ENCODE measurements at regions not wholly inside any gene's neighbourhood (a gene's known extent, or its start where the extent isn't known, plus 50 kb on each side); places are given as distances from the start of the nearest gene placed in this dataset.

DNA sequence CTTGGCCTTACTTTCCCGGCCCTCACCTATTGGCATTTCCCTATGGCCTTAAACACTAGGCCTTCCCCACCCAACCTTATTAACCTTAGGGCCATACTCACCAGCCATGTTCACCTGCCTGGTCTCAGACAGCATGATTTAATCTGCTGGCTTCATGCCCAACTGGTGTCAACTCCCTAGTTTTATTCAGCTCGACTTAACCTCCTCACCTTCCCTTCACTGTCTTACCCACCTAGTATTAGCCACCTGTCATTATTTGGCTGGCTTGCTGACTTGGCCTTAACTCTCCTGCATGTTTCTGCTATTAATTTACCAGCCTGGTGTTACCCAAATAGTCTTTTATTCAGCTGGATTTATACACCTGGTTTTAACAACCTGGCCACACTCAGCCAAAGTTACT is 136.0 kb upstream of the ZSWIM2 start:
- no peak for DNase-seq (ENCODE audit: low read depth in 1 of 2, low spot score in 1 of 2)
- no peak for TF ChIP-seq SPI1 (IDR thresholded peaks at IDR 0.05; ENCODE audit: borderline replicate concordance, low read depth)
- no peaks in the 10 kb centered on the region for H3K27me3 ChIP-seq (ENCODE audit: insufficient read depth, poor library complexity, severe bottlenecking)
- H3K27ac ChIP-seq (replicated peaks), result no peak overlapping the region
- no peak overlapping the region for H3K4me3 ChIP-seq (replicated peaks; ENCODE audit: insufficient read depth, low read length)

- no peak overlapping the region for H3K4me3 ChIP-seq (replicated peaks; ENCODE audit: insufficient read depth, low read length)
- no peak overlapping the region for H3K27ac ChIP-seq (replicated peaks)
- TF ChIP-seq GABPA (IDR thresholded peaks at IDR 0.05; ENCODE audit: low read depth), result no peak
- TF ChIP-seq POLR2AphosphoS5 (IDR thresholded peaks at IDR 0.05; ENCODE audit: low read depth), result no peak
- TF ChIP-seq, protein P1, sequence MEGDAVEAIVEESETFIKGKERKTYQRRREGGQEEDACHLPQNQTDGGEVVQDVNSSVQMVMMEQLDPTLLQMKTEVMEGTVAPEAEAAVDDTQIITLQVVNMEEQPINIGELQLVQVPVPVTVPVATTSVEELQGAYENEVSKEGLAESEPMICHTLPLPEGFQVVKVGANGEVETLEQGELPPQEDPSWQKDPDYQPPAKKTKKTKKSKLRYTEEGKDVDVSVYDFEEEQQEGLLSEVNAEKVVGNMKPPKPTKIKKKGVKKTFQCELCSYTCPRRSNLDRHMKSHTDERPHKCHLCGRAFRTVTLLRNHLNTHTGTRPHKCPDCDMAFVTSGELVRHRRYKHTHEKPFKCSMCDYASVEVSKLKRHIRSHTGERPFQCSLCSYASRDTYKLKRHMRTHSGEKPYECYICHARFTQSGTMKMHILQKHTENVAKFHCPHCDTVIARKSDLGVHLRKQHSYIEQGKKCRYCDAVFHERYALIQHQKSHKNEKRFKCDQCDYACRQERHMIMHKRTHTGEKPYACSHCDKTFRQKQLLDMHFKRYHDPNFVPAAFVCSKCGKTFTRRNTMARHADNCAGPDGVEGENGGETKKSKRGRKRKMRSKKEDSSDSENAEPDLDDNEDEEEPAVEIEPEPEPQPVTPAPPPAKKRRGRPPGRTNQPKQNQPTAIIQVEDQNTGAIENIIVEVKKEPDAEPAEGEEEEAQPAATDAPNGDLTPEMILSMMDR (IDR thresholded peaks at IDR 0.05; ENCODE audit: insufficient read depth, low read length), result no peak
- no peak for TF ChIP-seq REST (IDR thresholded peaks at IDR 0.05; ENCODE audit: insufficient replicate concordance, low read depth)
- TF ChIP-seq SPI1 (IDR thresholded peaks at IDR 0.05; ENCODE audit: borderline replicate concordance, low read depth), result no peak
- DNase-seq (ENCODE audit: low read depth in 1 of 2, low spot score in 1 of 2), result no peak
- H3K27me3 ChIP-seq (ENCODE audit: insufficient read depth, poor library complexity, severe bottlenecking), result no peaks in the 10 kb centered on the region
Observed at GRCh38 chr2:186984481-186984880, 135.5 kb upstream of the ZSWIM2 start.

DNA sequence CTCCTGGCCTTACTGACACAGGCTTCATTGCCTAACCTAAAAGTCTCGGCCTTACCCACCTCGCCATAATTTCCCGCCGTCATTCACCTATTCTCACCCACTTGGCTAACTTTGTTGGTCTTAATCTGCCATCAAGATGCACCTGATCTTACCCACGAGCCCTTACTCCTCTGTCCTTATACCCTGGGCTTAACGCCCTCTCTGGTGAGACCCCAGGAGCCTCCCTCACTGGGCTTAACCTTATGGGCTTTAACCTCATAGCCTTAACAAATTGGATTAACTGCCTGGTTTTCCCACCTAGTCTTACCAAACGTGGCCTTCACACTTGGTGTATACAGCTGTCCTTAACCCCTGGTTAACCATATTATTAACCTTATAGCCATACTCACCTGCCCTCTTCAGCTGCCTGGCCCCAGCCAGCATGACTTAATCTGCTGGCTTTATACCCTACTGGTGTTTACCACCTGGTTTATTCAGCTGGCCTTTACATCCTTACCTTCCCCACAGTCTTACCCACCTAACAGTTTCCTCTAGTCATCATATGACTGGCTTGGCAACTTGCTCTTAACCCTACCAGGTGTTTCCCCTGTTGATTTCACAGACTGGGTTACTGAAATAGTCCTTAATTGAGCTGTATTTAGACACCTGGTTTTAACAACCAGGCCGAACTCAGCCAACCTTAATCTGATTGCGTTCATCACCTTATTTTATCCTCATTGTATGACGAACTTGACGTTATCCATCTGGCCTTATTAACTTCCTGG is 132.0 kb upstream of the ZSWIM2 start:
- Histone ChIP-seq H3K4me3 (replicated peaks; ENCODE audit: insufficient read depth, low read length) (no peak overlapping the region), H3K27me3 (ENCODE audit: insufficient read depth, poor library complexity, severe bottlenecking) (no peaks in the 10 kb centered on the region), H3K27ac (replicated peaks) (no peak overlapping the region)
- no peak for DNase-seq (ENCODE audit: low read depth in 1 of 2, low spot score in 1 of 2)
- TF ChIP-seq, protein P1 (IDR thresholded peaks at IDR 0.05; ENCODE audit: insufficient read depth, low read length), result no peak
- TF ChIP-seq REST (IDR thresholded peaks at IDR 0.05; ENCODE audit: insufficient replicate concordance, low read depth), result no peak
- TF ChIP-seq GABPA (IDR thresholded peaks at IDR 0.05; ENCODE audit: low read depth), result no peak
- TF ChIP-seq POLR2AphosphoS5 (IDR thresholded peaks at IDR 0.05; ENCODE audit: low read depth), result no peak
- TF ChIP-seq SPI1 (IDR thresholded peaks at IDR 0.05; ENCODE audit: borderline replicate concordance, low read depth), result no peak

DNA sequence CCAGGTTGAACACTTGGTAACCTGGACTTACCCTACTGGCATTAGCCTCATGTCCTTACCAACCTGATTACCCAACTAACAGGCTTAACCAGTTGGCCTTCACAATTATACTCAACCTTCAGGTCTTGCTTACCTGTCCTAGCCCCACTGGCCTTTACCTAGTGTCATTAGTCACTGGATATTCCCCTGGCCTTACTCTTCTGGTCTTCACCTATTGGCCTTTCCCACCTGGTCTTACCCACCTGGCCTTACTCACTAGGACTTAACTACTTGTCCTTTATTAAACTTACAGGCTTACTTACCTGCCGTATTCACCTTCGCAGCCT is 131.1 kb upstream of the ZSWIM2 start:
- no peak for DNase-seq (ENCODE audit: low read depth in 1 of 2, low spot score in 1 of 2)
- no peak overlapping the region for H3K27ac ChIP-seq (replicated peaks)
- no peak overlapping the region for H3K4me3 ChIP-seq (replicated peaks; ENCODE audit: insufficient read depth, low read length)
- no peak for TF ChIP-seq POLR2AphosphoS5 (IDR thresholded peaks at IDR 0.05; ENCODE audit: low read depth)
- TF ChIP-seq SPI1 (IDR thresholded peaks at IDR 0.05; ENCODE audit: borderline replicate concordance, low read depth), result no peak
- TF ChIP-seq REST (IDR thresholded peaks at IDR 0.05; ENCODE audit: insufficient replicate concordance, low read depth), result no peak
- TF ChIP-seq, protein P1 (IDR thresholded peaks at IDR 0.05; ENCODE audit: insufficient read depth, low read length), result no peak
- no peak for TF ChIP-seq GABPA (IDR thresholded peaks at IDR 0.05; ENCODE audit: low read depth)
- H3K27me3 ChIP-seq (ENCODE audit: insufficient read depth, poor library complexity, severe bottlenecking), result no peaks in the 10 kb centered on the region
